ENCODE measurements at regions not wholly inside any gene's neighbourhood (a gene's known extent, or its start where the extent isn't known, plus 50 kb on each side); places are given as distances from the start of the nearest gene placed in this dataset.
A peak's percentile ranks its signal among the peaks of the same experiment; 100 is the strongest.

- Histone ChIP-seq H3K4me3 (ENCODE audit: low read length in 2 of 2) (no peak overlapping the region), H3K9me3 (ENCODE audit: control insufficient read depth, low read length) (no peaks in the 10 kb centered on the region), H3K27me3 (ENCODE audit: control insufficient read depth in 1 of 2, insufficient read depth in 2 of 2, low read length in 1 of 2) (no peaks in the 10 kb centered on the region), H3K36me3 (ENCODE audit: control insufficient read depth in 1 of 2, insufficient read depth in 2 of 2, low read length in 1 of 2) (no peaks in the 10 kb centered on the region), H3K27ac (ENCODE audit: low read depth in 1 of 2, low read length in 2 of 2) (no peak overlapping the region), H3K4me1 (ENCODE audit: control insufficient read depth in 1 of 2, insufficient read depth in 2 of 2, low read length in 2 of 2) (no peaks in the 10 kb centered on the region)
- 52 to 54% methylated on average over 1 of the region's 1 CpG for WGBS, 2 donors
- DNase-seq = no peak
- ATAC-seq (ENCODE audit: low FRiP score) = no peak
- intact Hi-C loops (cut with DNase I) = no loop called here
These were observed 207.0 kb upstream of the CXCL12 start for GRCh38 chr10:44591911-44592310.

- Histone ChIP-seq H3K27me3 (ENCODE audit: control insufficient read depth in 1 of 2, insufficient read depth in 2 of 2, low read length in 1 of 2) (no peaks in the 10 kb centered on the region), H3K36me3 (ENCODE audit: control insufficient read depth in 1 of 2, insufficient read depth in 2 of 2, low read length in 1 of 2) (no peaks in the 10 kb centered on the region), H3K4me3 (ENCODE audit: low read length in 2 of 2) (no peak overlapping the region), H3K27ac (ENCODE audit: low read depth in 1 of 2, low read length in 2 of 2) (no peak overlapping the region), H3K4me1 (ENCODE audit: control insufficient read depth in 1 of 2, insufficient read depth in 2 of 2, low read length in 2 of 2) (no peaks in the 10 kb centered on the region), H3K9me3 (ENCODE audit: control insufficient read depth, low read length) (no peaks in the 10 kb centered on the region)
- intact Hi-C loops (cut with DNase I) = no loop called here
- no peak for DNase-seq
- ATAC-seq (ENCODE audit: low FRiP score) = no peak
- WGBS, 2 donors = 79 to 83% methylated on average over 7 of the region's 7 CpGs
These were observed 209.1 kb upstream of the CXCL12 start for GRCh38 chr10:44593952-44594351.

- ATAC-seq (ENCODE audit: low FRiP score) (no peak), DNase-seq (no peak)
- Histone ChIP-seq H3K27ac (ENCODE audit: low read depth in 1 of 2, low read length in 2 of 2) (no peak overlapping the region), H3K27me3 (ENCODE audit: control insufficient read depth in 1 of 2, insufficient read depth in 2 of 2, low read length in 1 of 2) (no peaks in the 10 kb centered on the region), H3K4me1 (ENCODE audit: control insufficient read depth in 1 of 2, insufficient read depth in 2 of 2, low read length in 2 of 2) (no peaks in the 10 kb centered on the region), H3K9me3 (ENCODE audit: control insufficient read depth, low read length) (no peaks in the 10 kb centered on the region), H3K4me3 (ENCODE audit: low read length in 2 of 2) (no peak overlapping the region), H3K36me3 (ENCODE audit: control insufficient read depth in 1 of 2, insufficient read depth in 2 of 2, low read length in 1 of 2) (no peaks in the 10 kb centered on the region)
- WGBS, 2 donors = 93 to 97% methylated on average over 1 of the region's 1 CpG
- intact Hi-C loops (cut with DNase I) = no loop called here
These were observed 222.2 kb upstream of the CXCL12 start for GRCh38 chr10:44607116-44607515.

GRCh38 chr10:44618910-44619309 is 234.0 kb upstream of the CXCL12 start:
- H3K27ac ChIP-seq (ENCODE audit: low read depth in 1 of 2, low read length in 2 of 2) = no peak overlapping the region
- intact Hi-C loops (cut with DNase I) = no loop called here

GRCh38 chr10:44619521-44619920 is 234.6 kb upstream of the CXCL12 start:
- Histone ChIP-seq H3K4me3 (ENCODE audit: low read length in 2 of 2) (no peak overlapping the region), H3K27ac (ENCODE audit: low read depth in 1 of 2, low read length in 2 of 2) (no peak overlapping the region), H3K27me3 (ENCODE audit: control insufficient read depth in 1 of 2, insufficient read depth in 2 of 2, low read length in 1 of 2) (no peaks in the 10 kb centered on the region), H3K4me1 (ENCODE audit: control insufficient read depth in 1 of 2, insufficient read depth in 2 of 2, low read length in 2 of 2) (no peaks in the 10 kb centered on the region), H3K9me3 (ENCODE audit: control insufficient read depth, low read length) (no peaks in the 10 kb centered on the region), H3K36me3 (ENCODE audit: control insufficient read depth in 1 of 2, insufficient read depth in 2 of 2, low read length in 1 of 2) (no peaks in the 10 kb centered on the region)
- ATAC-seq (ENCODE audit: low FRiP score) (no peak), DNase-seq (no peak)
- 0 to 1% methylated on average over 1 of the region's 1 CpG for WGBS, 2 donors
- intact Hi-C loops (cut with DNase I) = no loop called here

More at GRCh38 chr10:44618910-44619309, 234.0 kb upstream of the CXCL12 start:
- DNase-seq = no peak
- Histone ChIP-seq H3K27me3 (ENCODE audit: control insufficient read depth in 1 of 2, insufficient read depth in 2 of 2, low read length in 1 of 2) (no peaks in the 10 kb centered on the region), H3K36me3 (ENCODE audit: control insufficient read depth in 1 of 2, insufficient read depth in 2 of 2, low read length in 1 of 2) (no peaks in the 10 kb centered on the region), H3K4me3 (ENCODE audit: low read length in 2 of 2) (no peak overlapping the region), H3K9me3 (ENCODE audit: control insufficient read depth, low read length) (no peaks in the 10 kb centered on the region), H3K4me1 (ENCODE audit: control insufficient read depth in 1 of 2, insufficient read depth in 2 of 2, low read length in 2 of 2) (no peaks in the 10 kb centered on the region)
- 75 to 76% methylated on average over 3 of the region's 3 CpGs for WGBS, 2 donors
- ATAC-seq (ENCODE audit: low FRiP score) = no peak

- 85 to 86% methylated on average over 3 of the region's 3 CpGs for WGBS, 2 donors
- intact Hi-C loops (cut with DNase I) = no loop called here
- DNase-seq (no peak), ATAC-seq (ENCODE audit: low FRiP score) (no peak)
- Histone ChIP-seq H3K27ac (ENCODE audit: low read depth in 1 of 2, low read length in 2 of 2) (no peak overlapping the region), H3K9me3 (ENCODE audit: control insufficient read depth, low read length) (no peaks in the 10 kb centered on the region), H3K36me3 (ENCODE audit: control insufficient read depth in 1 of 2, insufficient read depth in 2 of 2, low read length in 1 of 2) (no peaks in the 10 kb centered on the region), H3K4me3 (ENCODE audit: low read length in 2 of 2) (no peak overlapping the region), H3K4me1 (ENCODE audit: control insufficient read depth in 1 of 2, insufficient read depth in 2 of 2, low read length in 2 of 2) (no peaks in the 10 kb centered on the region), H3K27me3 (ENCODE audit: control insufficient read depth in 1 of 2, insufficient read depth in 2 of 2, low read length in 1 of 2) (no peaks in the 10 kb centered on the region)
These were observed 235.1 kb upstream of the CXCL12 start for GRCh38 chr10:44619975-44620374.

GRCh38 chr10:44627591-44628354 is 242.9 kb upstream of the CXCL12 start:
- Histone ChIP-seq H3K27me3 (ENCODE audit: control insufficient read depth in 1 of 2, insufficient read depth in 2 of 2, low read length in 1 of 2) (no peaks in the 10 kb centered on the region), H3K4me1 (ENCODE audit: control insufficient read depth in 1 of 2, insufficient read depth in 2 of 2, low read length in 2 of 2) (peaks cover 0 to 2% of the 10 kb centered on the region in 2 donors), H3K9me3 (ENCODE audit: control insufficient read depth, low read length) (no peaks in the 10 kb centered on the region), H3K27ac (ENCODE audit: low read depth in 1 of 2, low read length in 2 of 2) (no peak overlapping the region), H3K36me3 (ENCODE audit: control insufficient read depth in 1 of 2, insufficient read depth in 2 of 2, low read length in 1 of 2) (no peaks in the 10 kb centered on the region), H3K4me3 (ENCODE audit: low read length in 2 of 2) (no peak overlapping the region)
- DNase-seq (no peak), ATAC-seq (ENCODE audit: low FRiP score) (peak; percentile 78)
- 82 to 85% methylated on average over 6 of the region's 6 CpGs for WGBS, 2 donors
- intact Hi-C loops (cut with DNase I) = no loop called here

- H3K27ac ChIP-seq (ENCODE audit: low read depth in 1 of 2, low read length in 2 of 2) = no peak overlapping the region
- intact Hi-C loops (cut with DNase I) = no loop called here
- no peaks in the 10 kb centered on the region for H3K27me3 ChIP-seq (ENCODE audit: control insufficient read depth in 1 of 2, insufficient read depth in 2 of 2, low read length in 1 of 2)
- no peaks in the 10 kb centered on the region for H3K9me3 ChIP-seq (ENCODE audit: control insufficient read depth, low read length)
- 0 to 3% methylated on average over 2 of the region's 2 CpGs for WGBS, 2 donors
- DNase-seq = no peak
- H3K4me3 ChIP-seq (ENCODE audit: low read length in 2 of 2) = no peak overlapping the region
- no peaks in the 10 kb centered on the region for H3K36me3 ChIP-seq (ENCODE audit: control insufficient read depth in 1 of 2, insufficient read depth in 2 of 2, low read length in 1 of 2)
- peaks cover 0 to 2% of the 10 kb centered on the region in 2 donors for H3K4me1 ChIP-seq (ENCODE audit: control insufficient read depth in 1 of 2, insufficient read depth in 2 of 2, low read length in 2 of 2)
- peak; percentile 74 for ATAC-seq (ENCODE audit: low FRiP score)
These were observed 244.0 kb upstream of the CXCL12 start for GRCh38 chr10:44628921-44629320.

- 91 to 100% methylated on average over 1 of the region's 1 CpG for WGBS, 2 donors
- Histone ChIP-seq H3K27me3 (ENCODE audit: control insufficient read depth in 1 of 2, insufficient read depth in 2 of 2, low read length in 1 of 2) (no peaks in the 10 kb centered on the region), H3K9me3 (ENCODE audit: control insufficient read depth, low read length) (no peaks in the 10 kb centered on the region), H3K4me1 (ENCODE audit: control insufficient read depth in 1 of 2, insufficient read depth in 2 of 2, low read length in 2 of 2) (no peaks in the 10 kb centered on the region), H3K4me3 (ENCODE audit: low read length in 2 of 2) (no peak overlapping the region), H3K36me3 (ENCODE audit: control insufficient read depth in 1 of 2, insufficient read depth in 2 of 2, low read length in 1 of 2) (no peaks in the 10 kb centered on the region), H3K27ac (ENCODE audit: low read depth in 1 of 2, low read length in 2 of 2) (no peak overlapping the region)
- intact Hi-C loops (cut with DNase I) = no loop called here
- no peak for ATAC-seq (ENCODE audit: low FRiP score)
- DNase-seq = no peak
These were observed 250.3 kb upstream of the CXCL12 start for GRCh38 chr10:44635176-44635575.
